Esophagus (tissue), 2 donors: ENCODE measurements at regions not wholly inside any gene's neighbourhood (a gene's known extent, or its start where the extent isn't known, plus 50 kb on each side); places are given as distances from the start of the nearest gene placed in this dataset.
"Not testable (repeated sequence)": the region's sequence is repeated elsewhere in the genome, so short reads cannot be mapped to it uniquely, and the experiment has no call there.

ENCODE experiments used
- H3K27ac ChIP-seq, 2 donors: one replicate each; pipeline ENCODE4 v1.5.1; 2013; ENCODE audit warnings: low read depth in 2 of 2, mild to moderate bottlenecking in 2 of 2, inconsistent platforms in 1 of 2, low read length in 1 of 2, moderate library complexity in 1 of 2
- H3K27me3 ChIP-seq, 2 donors: one replicate each; pipeline ENCODE4 v1.6.1; 2013; ENCODE audit warnings: low read length in 2 of 2, control low read depth in 1 of 2, mild to moderate bottlenecking in 1 of 2; ENCODE audit not compliant: insufficient read depth in 2 of 2, control insufficient read depth in 1 of 2
- H3K36me3 ChIP-seq, 2 donors: one replicate each; pipeline ENCODE4 v1.6.1; 2013; ENCODE audit warnings: low read length in 1 of 2; ENCODE audit not compliant: control insufficient read depth in 2 of 2, insufficient read depth in 2 of 2
- H3K4me1 ChIP-seq, 2 donors: one replicate each; pipeline ENCODE4 v1.6.1; 2013; ENCODE audit warnings: low read length in 1 of 2; ENCODE audit not compliant: control insufficient read depth in 2 of 2, insufficient read depth in 2 of 2
- H3K4me3 ChIP-seq, 2 donors: one replicate each; pipeline ENCODE4 v1.5.1; 2013; ENCODE audit warnings: low read length in 2 of 2, mild to moderate bottlenecking in 2 of 2, low read depth in 1 of 2, moderate library complexity in 1 of 2
- H3K9me3 ChIP-seq, 2 donors: one replicate each; pipeline ENCODE4 v1.6.1; 2013; ENCODE audit warnings: mild to moderate bottlenecking in 2 of 2, low read depth in 1 of 2, low read length in 1 of 2, moderate library complexity in 1 of 2; ENCODE audit not compliant: control insufficient read depth in 2 of 2, insufficient read depth in 1 of 2
- WGBS, 2 donors: extraction: QIAGEN DNeasy Blood & Tissue Kit; methylation state at CpG; one replicate each; pipeline ENCODE4 v1.1.7; 2013; 5-methylcytosine and 5-hydroxymethylcytosine counted together
- donor health status: healthy with polysubstance abuse.
- donor health status: Bipolar disorder and iron deficiency.

GRCh38 chr2:240191001-240191400, 50.5 kb upstream of the OTOS start:
- Histone ChIP-seq H3K4me1 (no peaks in the 10 kb centered on the region), H3K36me3 (no peaks in the 10 kb centered on the region), H3K27me3 (no peaks in the 10 kb centered on the region), H3K9me3 (peaks cover 0 to 6% of the 10 kb centered on the region in 2 donors), H3K27ac (no peak overlapping the region), H3K4me3 (no peak overlapping the region)
- WGBS, 2 donors = 89 to 90% methylated on average over 15 of the region's 15 CpGs

- WGBS, 2 donors = 78 to 79% methylated on average over 5 of the region's 5 CpGs
- H3K27me3 ChIP-seq = no peaks in the 10 kb centered on the region
Observed at GRCh38 chr2:240192661-240193060, 52.2 kb upstream of the OTOS start.

GRCh38 chr2:240194341-240194762, 53.9 kb upstream of the OTOS start:
- H3K4me1 ChIP-seq, H3K9me3 ChIP-seq, H3K27me3 ChIP-seq, H3K4me3 ChIP-seq, H3K36me3 ChIP-seq, H3K27ac ChIP-seq: not testable (repeated sequence)
- WGBS, 2 donors = 34 to 39% methylated on average over 10 of the region's 10 CpGs

More at GRCh38 chr2:240192661-240193060, 52.2 kb upstream of the OTOS start:
- no peaks in the 10 kb centered on the region for H3K36me3 ChIP-seq
- peaks cover 0 to 3% of the 10 kb centered on the region in 2 donors for H3K9me3 ChIP-seq
- H3K4me3 ChIP-seq = no peak overlapping the region
- no peaks in the 10 kb centered on the region for H3K4me1 ChIP-seq
- no peak overlapping the region for H3K27ac ChIP-seq

GRCh38 chr2:240195316-240195861, 54.9 kb upstream of the OTOS start:
- no peaks in the 10 kb centered on the region for H3K4me1 ChIP-seq
- no peak overlapping the region for H3K27ac ChIP-seq
- no peak overlapping the region for H3K4me3 ChIP-seq
- no peaks in the 10 kb centered on the region for H3K27me3 ChIP-seq
- H3K9me3 ChIP-seq = peaks cover 0 to 2% of the 10 kb centered on the region in 2 donors
- H3K36me3 ChIP-seq = no peaks in the 10 kb centered on the region
- 84 to 92% methylated on average over 10 of the region's 10 CpGs for WGBS, 2 donors

GRCh38 chr2:240196716-240197461, 56.4 kb upstream of the OTOS start:
- peaks cover 0 to 2% of the 10 kb centered on the region in 2 donors for H3K9me3 ChIP-seq
- H3K36me3 ChIP-seq = no peaks in the 10 kb centered on the region
- WGBS, 2 donors = 85 to 86% methylated on average over 10 of the region's 10 CpGs
- no peaks in the 10 kb centered on the region for H3K4me1 ChIP-seq
- peaks cover 0 to 4% of the 10 kb centered on the region in 2 donors for H3K27me3 ChIP-seq
- no peak overlapping the region for H3K4me3 ChIP-seq
- H3K27ac ChIP-seq = no peak overlapping the region

- 95% methylated on average over 17 of the region's 17 CpGs for WGBS, 2 donors
- no peak overlapping the region for H3K27ac ChIP-seq
- H3K9me3 ChIP-seq = peaks cover 0 to 2% of the 10 kb centered on the region in 2 donors
- H3K4me3 ChIP-seq = no peak overlapping the region
- no peaks in the 10 kb centered on the region for H3K4me1 ChIP-seq
- H3K27me3 ChIP-seq = peaks cover 0 to 4% of the 10 kb centered on the region in 2 donors
- H3K36me3 ChIP-seq = no peaks in the 10 kb centered on the region
Observed at GRCh38 chr2:240197462-240198139, 57.1 kb upstream of the OTOS start.

GRCh38 chr2:240198226-240198625, 57.8 kb upstream of the OTOS start:
- H3K36me3 ChIP-seq = no peaks in the 10 kb centered on the region
- peaks cover 0 to 4% of the 10 kb centered on the region in 2 donors for H3K27me3 ChIP-seq
- no peaks in the 10 kb centered on the region for H3K4me1 ChIP-seq
- WGBS, 2 donors = 95 to 97% methylated on average over 6 of the region's 6 CpGs
- H3K9me3 ChIP-seq = peaks cover 0 to 2% of the 10 kb centered on the region in 2 donors
- no peak overlapping the region for H3K4me3 ChIP-seq
- H3K27ac ChIP-seq = no peak overlapping the region

- Histone ChIP-seq H3K4me3 (no peak overlapping the region), H3K4me1 (peaks cover 0 to 2% of the 10 kb centered on the region in 2 donors), H3K27ac (no peak overlapping the region), H3K9me3 (peaks cover 0 to 2% of the 10 kb centered on the region in 2 donors), H3K36me3 (no peaks in the 10 kb centered on the region), H3K27me3 (peaks cover 0 to 4% of the 10 kb centered on the region in 2 donors)
- 83% methylated on average over 16 of the region's 16 CpGs for WGBS, 2 donors
Observed at GRCh38 chr2:240199133-240199870, 58.8 kb upstream of the OTOS start.

- Histone ChIP-seq H3K36me3 (no peaks in the 10 kb centered on the region), H3K27me3 (peaks cover 0 to 4% of the 10 kb centered on the region in 2 donors), H3K9me3 (peaks cover 0 to 2% of the 10 kb centered on the region in 2 donors), H3K4me3 (no peak overlapping the region), H3K27ac (no peak overlapping the region), H3K4me1 (peaks cover 1 to 2% of the 10 kb centered on the region in 2 donors)
- WGBS, 2 donors = 59 to 63% methylated on average over 24 of the region's 24 CpGs
Observed at GRCh38 chr2:240200230-240201051, 60.0 kb upstream of the OTOS start.
